HL-60 (cell line): ENCODE measurements at regions not wholly inside any gene's neighbourhood (a gene's known extent, or its start where the extent isn't known, plus 50 kb on each side); places are given as distances from the start of the nearest gene placed in this dataset.

Source experiments
- POLR2AphosphoS5 ChIP-seq: IDR thresholded peaks from 2 replicates; pipeline ENCODE4 v1.6.1; 2012; ENCODE audit warnings: low read depth
- TF ChIP-seq, protein P1 (sequence below): IDR thresholded peaks from one replicate; pipeline ENCODE4 v1.5.1; 2011; ENCODE audit warnings: low read length, control low read depth, inconsistent platforms; ENCODE audit not compliant: insufficient read depth
- TF ChIP-seq, protein P2 (sequence below): IDR thresholded peaks from 2 replicates; pipeline ENCODE4 v1.6.1; 2012; ENCODE audit warnings: low read depth; ENCODE audit not compliant: insufficient replicate concordance

DNA sequence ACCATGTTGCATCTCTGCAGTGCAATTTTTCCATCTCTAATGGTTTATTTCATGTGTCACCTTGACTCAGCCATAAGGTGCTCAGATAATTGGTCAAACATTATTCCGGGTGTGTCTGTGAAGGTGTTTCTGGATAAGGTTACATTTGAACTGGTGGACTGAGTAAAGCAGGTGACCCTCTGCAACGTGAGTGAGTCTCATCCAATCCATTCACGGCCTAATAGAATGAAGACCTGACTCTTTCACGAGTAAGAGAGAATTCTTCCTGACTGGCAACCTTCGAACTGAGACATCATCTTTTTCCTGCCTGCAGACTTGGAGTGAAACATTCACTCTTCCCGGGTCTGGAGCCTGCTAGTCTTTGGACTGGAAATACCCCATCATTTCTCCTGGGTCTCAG, 77.1 kb upstream of the SLC22A23 start:
- TF ChIP-seq, protein P1, sequence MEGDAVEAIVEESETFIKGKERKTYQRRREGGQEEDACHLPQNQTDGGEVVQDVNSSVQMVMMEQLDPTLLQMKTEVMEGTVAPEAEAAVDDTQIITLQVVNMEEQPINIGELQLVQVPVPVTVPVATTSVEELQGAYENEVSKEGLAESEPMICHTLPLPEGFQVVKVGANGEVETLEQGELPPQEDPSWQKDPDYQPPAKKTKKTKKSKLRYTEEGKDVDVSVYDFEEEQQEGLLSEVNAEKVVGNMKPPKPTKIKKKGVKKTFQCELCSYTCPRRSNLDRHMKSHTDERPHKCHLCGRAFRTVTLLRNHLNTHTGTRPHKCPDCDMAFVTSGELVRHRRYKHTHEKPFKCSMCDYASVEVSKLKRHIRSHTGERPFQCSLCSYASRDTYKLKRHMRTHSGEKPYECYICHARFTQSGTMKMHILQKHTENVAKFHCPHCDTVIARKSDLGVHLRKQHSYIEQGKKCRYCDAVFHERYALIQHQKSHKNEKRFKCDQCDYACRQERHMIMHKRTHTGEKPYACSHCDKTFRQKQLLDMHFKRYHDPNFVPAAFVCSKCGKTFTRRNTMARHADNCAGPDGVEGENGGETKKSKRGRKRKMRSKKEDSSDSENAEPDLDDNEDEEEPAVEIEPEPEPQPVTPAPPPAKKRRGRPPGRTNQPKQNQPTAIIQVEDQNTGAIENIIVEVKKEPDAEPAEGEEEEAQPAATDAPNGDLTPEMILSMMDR = no peak
- TF ChIP-seq, protein P2, sequence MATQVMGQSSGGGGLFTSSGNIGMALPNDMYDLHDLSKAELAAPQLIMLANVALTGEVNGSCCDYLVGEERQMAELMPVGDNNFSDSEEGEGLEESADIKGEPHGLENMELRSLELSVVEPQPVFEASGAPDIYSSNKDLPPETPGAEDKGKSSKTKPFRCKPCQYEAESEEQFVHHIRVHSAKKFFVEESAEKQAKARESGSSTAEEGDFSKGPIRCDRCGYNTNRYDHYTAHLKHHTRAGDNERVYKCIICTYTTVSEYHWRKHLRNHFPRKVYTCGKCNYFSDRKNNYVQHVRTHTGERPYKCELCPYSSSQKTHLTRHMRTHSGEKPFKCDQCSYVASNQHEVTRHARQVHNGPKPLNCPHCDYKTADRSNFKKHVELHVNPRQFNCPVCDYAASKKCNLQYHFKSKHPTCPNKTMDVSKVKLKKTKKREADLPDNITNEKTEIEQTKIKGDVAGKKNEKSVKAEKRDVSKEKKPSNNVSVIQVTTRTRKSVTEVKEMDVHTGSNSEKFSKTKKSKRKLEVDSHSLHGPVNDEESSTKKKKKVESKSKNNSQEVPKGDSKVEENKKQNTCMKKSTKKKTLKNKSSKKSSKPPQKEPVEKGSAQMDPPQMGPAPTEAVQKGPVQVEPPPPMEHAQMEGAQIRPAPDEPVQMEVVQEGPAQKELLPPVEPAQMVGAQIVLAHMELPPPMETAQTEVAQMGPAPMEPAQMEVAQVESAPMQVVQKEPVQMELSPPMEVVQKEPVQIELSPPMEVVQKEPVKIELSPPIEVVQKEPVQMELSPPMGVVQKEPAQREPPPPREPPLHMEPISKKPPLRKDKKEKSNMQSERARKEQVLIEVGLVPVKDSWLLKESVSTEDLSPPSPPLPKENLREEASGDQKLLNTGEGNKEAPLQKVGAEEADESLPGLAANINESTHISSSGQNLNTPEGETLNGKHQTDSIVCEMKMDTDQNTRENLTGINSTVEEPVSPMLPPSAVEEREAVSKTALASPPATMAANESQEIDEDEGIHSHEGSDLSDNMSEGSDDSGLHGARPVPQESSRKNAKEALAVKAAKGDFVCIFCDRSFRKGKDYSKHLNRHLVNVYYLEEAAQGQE = no peak
- no peak for TF ChIP-seq POLR2AphosphoS5
